ENCODE measurements at regions not wholly inside any gene's neighbourhood (a gene's known extent, or its start where the extent isn't known, plus 50 kb on each side); places are given as distances from the start of the nearest gene placed in this dataset.

GRCh38 chr5:30802961-30803705 is 390.4 kb upstream of the CDH6 start:
- no peak overlapping the region for H3K4me2 ChIP-seq (ENCODE audit: low read length)
- no peaks in the 10 kb centered on the region for H3K9me3 ChIP-seq (ENCODE audit: insufficient read depth, low read depth, low read length)
- H4K8ac ChIP-seq (ENCODE audit: low read depth, low read length): no peak overlapping the region
- H3K36me3 ChIP-seq (ENCODE audit: control insufficient read depth in 1 of 2, insufficient read depth in 2 of 2, low read length in 2 of 2): no peaks in the 10 kb centered on the region
- H3K4me1 ChIP-seq (ENCODE audit: control insufficient read depth in 1 of 2, insufficient read depth in 2 of 2, low read length in 2 of 2): no peaks in the 10 kb centered on the region
- WGBS (ENCODE audit: extremely low coverage, insufficient coverage, insufficient read length): no CpG with 5 or more reads among the region's 5 CpGs
- no peaks in the 10 kb centered on the region for H3K79me1 ChIP-seq (ENCODE audit: low read length)
- no peaks in the 10 kb centered on the region for H3K27me3 ChIP-seq (ENCODE audit: insufficient read depth, low read length)
- H2AK5ac ChIP-seq (ENCODE audit: low read length): no peak overlapping the region
- no peak for DNase-seq
- H3K4ac ChIP-seq (ENCODE audit: low read depth, low read length): no peak overlapping the region
- H4K91ac ChIP-seq (ENCODE audit: low read depth, low read length): no peak overlapping the region
- no peak overlapping the region for H2AFZ ChIP-seq (ENCODE audit: insufficient read depth, low read length, poor library complexity)
- H3K14ac ChIP-seq (ENCODE audit: low read length): no peak overlapping the region
- no peak overlapping the region for H3K23ac ChIP-seq (ENCODE audit: low read length)
- no peak overlapping the region for H2BK120ac ChIP-seq (ENCODE audit: insufficient read depth, low read length, poor library complexity)
- H2BK12ac ChIP-seq (ENCODE audit: low read length): no peak overlapping the region
- H3K27ac ChIP-seq (ENCODE audit: low read depth, low read length): no peak overlapping the region
- no peak overlapping the region for H3K4me3 ChIP-seq (ENCODE audit: low read depth, low read length)
- H3K18ac ChIP-seq (ENCODE audit: low read length): no peak overlapping the region
- H2BK5ac ChIP-seq (ENCODE audit: low read depth, low read length, poor library complexity): no peak overlapping the region
- H4K12ac ChIP-seq (ENCODE audit: low read depth, low read length): no peak overlapping the region
- H3K79me2 ChIP-seq (ENCODE audit: control insufficient read depth, insufficient read depth, low read length, poor library complexity): no peaks in the 10 kb centered on the region
- no peak overlapping the region for H3K9ac ChIP-seq (ENCODE audit: low read length)

GRCh38 chr5:30781643-30782042 is 411.8 kb upstream of the CDH6 start:
- Histone ChIP-seq H3K4me2 (ENCODE audit: low read length) (no peak overlapping the region), H2BK120ac (ENCODE audit: insufficient read depth, low read length, poor library complexity) (no peak overlapping the region), H3K4me1 (ENCODE audit: control insufficient read depth in 1 of 2, insufficient read depth in 2 of 2, low read length in 2 of 2) (no peaks in the 10 kb centered on the region), H3K4ac (ENCODE audit: low read depth, low read length) (no peak overlapping the region), H3K27ac (ENCODE audit: low read depth, low read length) (no peak overlapping the region), H3K14ac (ENCODE audit: low read length) (no peak overlapping the region), H2AFZ (ENCODE audit: insufficient read depth, low read length, poor library complexity) (no peak overlapping the region), H3K9me3 (ENCODE audit: insufficient read depth, low read depth, low read length) (no peaks in the 10 kb centered on the region), H3K36me3 (ENCODE audit: control insufficient read depth in 1 of 2, insufficient read depth in 2 of 2, low read length in 2 of 2) (no peaks in the 10 kb centered on the region), H2AK5ac (ENCODE audit: low read length) (no peak overlapping the region), H2BK5ac (ENCODE audit: low read depth, low read length, poor library complexity) (no peak overlapping the region), H3K23ac (ENCODE audit: low read length) (no peak overlapping the region), H2BK12ac (ENCODE audit: low read length) (no peak overlapping the region), H3K4me3 (ENCODE audit: low read depth, low read length) (no peak overlapping the region), H4K8ac (ENCODE audit: low read depth, low read length) (no peak overlapping the region), H3K27me3 (ENCODE audit: insufficient read depth, low read length) (no peaks in the 10 kb centered on the region), H3K18ac (ENCODE audit: low read length) (no peak overlapping the region), H4K91ac (ENCODE audit: low read depth, low read length) (no peak overlapping the region), H3K79me2 (ENCODE audit: control insufficient read depth, insufficient read depth, low read length, poor library complexity) (no peaks in the 10 kb centered on the region), H3K9ac (ENCODE audit: low read length) (no peak overlapping the region), H3K79me1 (ENCODE audit: low read length) (no peaks in the 10 kb centered on the region), H4K12ac (ENCODE audit: low read depth, low read length) (no peak overlapping the region)
- WGBS (ENCODE audit: extremely low coverage, insufficient coverage, insufficient read length): no CpG with 5 or more reads among the region's 2 CpGs
- no peak for DNase-seq

- Histone ChIP-seq H3K9ac (ENCODE audit: low read length) (no peak overlapping the region), H3K4me3 (ENCODE audit: low read depth, low read length) (no peak overlapping the region), H2BK12ac (ENCODE audit: low read length) (no peak overlapping the region), H3K27me3 (ENCODE audit: insufficient read depth, low read length) (no peaks in the 10 kb centered on the region), H3K14ac (ENCODE audit: low read length) (no peak overlapping the region), H3K79me2 (ENCODE audit: control insufficient read depth, insufficient read depth, low read length, poor library complexity) (no peaks in the 10 kb centered on the region), H3K9me3 (ENCODE audit: insufficient read depth, low read depth, low read length) (no peaks in the 10 kb centered on the region), H4K12ac (ENCODE audit: low read depth, low read length) (no peak overlapping the region), H3K4ac (ENCODE audit: low read depth, low read length) (no peak overlapping the region), H4K8ac (ENCODE audit: low read depth, low read length) (no peak overlapping the region), H2AK5ac (ENCODE audit: low read length) (no peak overlapping the region), H3K27ac (ENCODE audit: low read depth, low read length) (no peak overlapping the region), H3K36me3 (ENCODE audit: control insufficient read depth in 1 of 2, insufficient read depth in 2 of 2, low read length in 2 of 2) (no peaks in the 10 kb centered on the region), H3K4me2 (ENCODE audit: low read length) (no peak overlapping the region), H2BK120ac (ENCODE audit: insufficient read depth, low read length, poor library complexity) (no peak overlapping the region), H2AFZ (ENCODE audit: insufficient read depth, low read length, poor library complexity) (no peak overlapping the region), H4K91ac (ENCODE audit: low read depth, low read length) (no peak overlapping the region), H3K18ac (ENCODE audit: low read length) (no peak overlapping the region), H3K4me1 (ENCODE audit: control insufficient read depth in 1 of 2, insufficient read depth in 2 of 2, low read length in 2 of 2) (no peaks in the 10 kb centered on the region), H3K79me1 (ENCODE audit: low read length) (no peaks in the 10 kb centered on the region), H3K23ac (ENCODE audit: low read length) (no peak overlapping the region), H2BK5ac (ENCODE audit: low read depth, low read length, poor library complexity) (no peak overlapping the region)
- WGBS (ENCODE audit: extremely low coverage, insufficient coverage, insufficient read length): no CpG with 5 or more reads among the region's 1 CpG
- no peak for DNase-seq
These were observed 425.3 kb upstream of the CDH6 start for GRCh38 chr5:30768056-30768690.

GRCh38 chr5:30765706-30766105 is 427.8 kb upstream of the CDH6 start:
- no peak overlapping the region for H3K9ac ChIP-seq (ENCODE audit: low read length)
- H3K4ac ChIP-seq (ENCODE audit: low read depth, low read length): no peak overlapping the region
- no peaks in the 10 kb centered on the region for H3K79me2 ChIP-seq (ENCODE audit: control insufficient read depth, insufficient read depth, low read length, poor library complexity)
- H3K23ac ChIP-seq (ENCODE audit: low read length): no peak overlapping the region
- H3K27me3 ChIP-seq (ENCODE audit: insufficient read depth, low read length): no peaks in the 10 kb centered on the region
- H3K27ac ChIP-seq (ENCODE audit: low read depth, low read length): no peak overlapping the region
- H4K8ac ChIP-seq (ENCODE audit: low read depth, low read length): no peak overlapping the region
- H2BK5ac ChIP-seq (ENCODE audit: low read depth, low read length, poor library complexity): no peak overlapping the region
- no peak overlapping the region for H3K4me2 ChIP-seq (ENCODE audit: low read length)
- H3K4me3 ChIP-seq (ENCODE audit: low read depth, low read length): no peak overlapping the region
- no peak overlapping the region for H3K14ac ChIP-seq (ENCODE audit: low read length)
- H3K4me1 ChIP-seq (ENCODE audit: control insufficient read depth in 1 of 2, insufficient read depth in 2 of 2, low read length in 2 of 2): no peaks in the 10 kb centered on the region
- H3K79me1 ChIP-seq (ENCODE audit: low read length): no peaks in the 10 kb centered on the region
- no peak overlapping the region for H2BK12ac ChIP-seq (ENCODE audit: low read length)
- H2AFZ ChIP-seq (ENCODE audit: insufficient read depth, low read length, poor library complexity): no peak overlapping the region
- no peak for DNase-seq
- H2BK120ac ChIP-seq (ENCODE audit: insufficient read depth, low read length, poor library complexity): no peak overlapping the region
- no peak overlapping the region for H2AK5ac ChIP-seq (ENCODE audit: low read length)
- no peak overlapping the region for H4K12ac ChIP-seq (ENCODE audit: low read depth, low read length)
- H3K9me3 ChIP-seq (ENCODE audit: insufficient read depth, low read depth, low read length): no peaks in the 10 kb centered on the region
- no peak overlapping the region for H4K91ac ChIP-seq (ENCODE audit: low read depth, low read length)
- no CpG with 5 or more reads among the region's 2 CpGs for WGBS (ENCODE audit: extremely low coverage, insufficient coverage, insufficient read length)
- no peak overlapping the region for H3K18ac ChIP-seq (ENCODE audit: low read length)
- no peaks in the 10 kb centered on the region for H3K36me3 ChIP-seq (ENCODE audit: control insufficient read depth in 1 of 2, insufficient read depth in 2 of 2, low read length in 2 of 2)
